Neural crest cell (in vitro differentiated cells): ENCODE measurements at regions not wholly inside any gene's neighbourhood (a gene's known extent, or its start where the extent isn't known, plus 50 kb on each side); places are given as distances from the start of the nearest gene placed in this dataset.

Experiments
- DNase-seq: peaks from one replicate; pipeline ENCODE4 v3.0.0; 2021; ENCODE audit warnings: low read depth, mixed read lengths, low spot score
- H3K27ac Mint-ChIP-seq: one replicate; pipeline ENCODE4 v1.8.0; 2021; ENCODE audit warnings: mild to moderate bottlenecking, mixed read lengths; ENCODE audit not compliant: unreplicated experiment
- H3K27me3 Mint-ChIP-seq: 2 replicates; pipeline ENCODE4 v1.8.0; 2021; ENCODE audit warnings: low read depth, mild to moderate bottlenecking, mixed read lengths
- H3K36me3 Mint-ChIP-seq: 2 replicates; pipeline ENCODE4 v1.8.0; 2021; ENCODE audit warnings: low read depth, mild to moderate bottlenecking, mixed read lengths
- H3K4me1 Mint-ChIP-seq: 2 replicates; pipeline ENCODE4 v1.8.0; 2021; ENCODE audit warnings: mixed read lengths
- H3K4me3 Mint-ChIP-seq: one replicate; pipeline ENCODE4 v1.8.0; 2021; ENCODE audit warnings: mild to moderate bottlenecking, mixed read lengths
- H3K9me3 Mint-ChIP-seq: 2 replicates; pipeline ENCODE4 v1.8.0; 2021; ENCODE audit warnings: mixed read lengths
- TF ChIP-seq, protein P1 (sequence below): fragments of 200-600 bp; sonication (generic); conservative IDR thresholded peaks from 2 replicates; pipeline ENCODE4 v1.5.0; 2021; ENCODE audit warnings: antibody characterized with exemption, mild to moderate bottlenecking

DNA sequence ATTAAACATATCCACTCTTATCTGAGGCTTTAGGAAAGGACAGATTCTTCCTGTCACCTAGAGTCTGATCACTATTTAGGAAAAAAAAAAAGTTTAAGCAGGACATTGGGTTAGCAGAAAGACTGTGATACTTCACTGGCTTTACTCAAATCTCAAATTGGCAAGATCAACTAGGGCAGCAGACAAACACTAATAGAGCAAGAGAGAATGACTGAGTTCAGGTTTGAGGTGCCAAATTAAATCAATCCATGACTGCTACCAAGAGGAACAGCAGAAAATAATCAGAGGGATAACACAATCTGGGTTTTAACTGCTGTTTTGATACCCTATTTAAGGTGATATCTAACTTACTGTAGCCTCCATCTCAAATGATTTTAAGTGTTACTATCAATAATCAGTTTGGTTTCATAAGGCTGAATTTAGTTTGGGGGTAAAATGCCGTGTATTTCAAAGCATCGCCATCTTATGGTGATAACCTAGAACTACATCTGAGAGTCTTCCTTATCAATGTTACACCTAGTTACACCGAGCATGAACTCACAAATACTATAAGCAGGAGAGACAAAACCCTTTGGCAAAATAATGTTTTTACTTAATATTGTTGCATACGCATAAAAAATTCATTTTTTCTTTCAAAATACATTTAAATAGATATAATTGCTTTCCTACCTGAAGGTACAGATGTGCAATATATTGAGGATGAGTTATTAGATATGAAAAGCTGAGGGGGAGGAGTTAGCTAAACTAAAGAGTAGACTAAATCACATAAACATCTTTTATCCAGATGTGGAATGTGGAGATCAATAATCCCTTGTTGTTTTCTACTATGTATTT, 286.4 kb upstream of the CDH12 start:
- H3K27ac Mint-ChIP-seq = no peak overlapping the region
- no peak overlapping the region for H3K4me3 Mint-ChIP-seq
- H3K36me3 Mint-ChIP-seq = no peaks in the 10 kb centered on the region
- peaks cover 3% of the 10 kb centered on the region for H3K9me3 Mint-ChIP-seq
- H3K27me3 Mint-ChIP-seq = no peaks in the 10 kb centered on the region
- no peak for DNase-seq
- no peaks in the 10 kb centered on the region for H3K4me1 Mint-ChIP-seq
- TF ChIP-seq, protein P1, sequence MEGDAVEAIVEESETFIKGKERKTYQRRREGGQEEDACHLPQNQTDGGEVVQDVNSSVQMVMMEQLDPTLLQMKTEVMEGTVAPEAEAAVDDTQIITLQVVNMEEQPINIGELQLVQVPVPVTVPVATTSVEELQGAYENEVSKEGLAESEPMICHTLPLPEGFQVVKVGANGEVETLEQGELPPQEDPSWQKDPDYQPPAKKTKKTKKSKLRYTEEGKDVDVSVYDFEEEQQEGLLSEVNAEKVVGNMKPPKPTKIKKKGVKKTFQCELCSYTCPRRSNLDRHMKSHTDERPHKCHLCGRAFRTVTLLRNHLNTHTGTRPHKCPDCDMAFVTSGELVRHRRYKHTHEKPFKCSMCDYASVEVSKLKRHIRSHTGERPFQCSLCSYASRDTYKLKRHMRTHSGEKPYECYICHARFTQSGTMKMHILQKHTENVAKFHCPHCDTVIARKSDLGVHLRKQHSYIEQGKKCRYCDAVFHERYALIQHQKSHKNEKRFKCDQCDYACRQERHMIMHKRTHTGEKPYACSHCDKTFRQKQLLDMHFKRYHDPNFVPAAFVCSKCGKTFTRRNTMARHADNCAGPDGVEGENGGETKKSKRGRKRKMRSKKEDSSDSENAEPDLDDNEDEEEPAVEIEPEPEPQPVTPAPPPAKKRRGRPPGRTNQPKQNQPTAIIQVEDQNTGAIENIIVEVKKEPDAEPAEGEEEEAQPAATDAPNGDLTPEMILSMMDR = peak; percentile 70

DNA sequence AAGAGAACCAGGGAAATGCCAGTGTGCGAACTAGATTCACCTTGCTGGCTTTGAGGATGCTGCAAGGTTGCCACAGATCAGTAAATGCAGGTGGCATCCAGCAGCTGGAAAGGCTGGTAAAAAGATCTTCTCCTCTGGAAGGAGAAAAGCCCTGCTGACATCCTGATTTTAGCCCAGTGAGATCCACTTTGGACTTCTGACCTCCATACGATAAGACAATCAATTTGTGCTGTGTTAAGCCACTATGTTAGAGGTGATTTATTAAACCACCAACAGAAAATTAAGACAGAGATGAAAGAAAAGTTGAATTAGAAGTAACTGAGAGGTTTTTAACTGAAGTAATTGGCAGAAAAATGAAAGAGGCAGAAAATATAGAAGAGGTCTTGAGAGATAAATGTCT, 283.8 kb upstream of the CDH12 start:
- no peak overlapping the region for H3K4me3 Mint-ChIP-seq
- H3K27ac Mint-ChIP-seq = no peak overlapping the region
- no peaks in the 10 kb centered on the region for H3K27me3 Mint-ChIP-seq
- H3K9me3 Mint-ChIP-seq = no peaks in the 10 kb centered on the region
- H3K36me3 Mint-ChIP-seq = no peaks in the 10 kb centered on the region
- no peak for DNase-seq
- no peaks in the 10 kb centered on the region for H3K4me1 Mint-ChIP-seq
- TF ChIP-seq, protein P1 = no peak

DNA sequence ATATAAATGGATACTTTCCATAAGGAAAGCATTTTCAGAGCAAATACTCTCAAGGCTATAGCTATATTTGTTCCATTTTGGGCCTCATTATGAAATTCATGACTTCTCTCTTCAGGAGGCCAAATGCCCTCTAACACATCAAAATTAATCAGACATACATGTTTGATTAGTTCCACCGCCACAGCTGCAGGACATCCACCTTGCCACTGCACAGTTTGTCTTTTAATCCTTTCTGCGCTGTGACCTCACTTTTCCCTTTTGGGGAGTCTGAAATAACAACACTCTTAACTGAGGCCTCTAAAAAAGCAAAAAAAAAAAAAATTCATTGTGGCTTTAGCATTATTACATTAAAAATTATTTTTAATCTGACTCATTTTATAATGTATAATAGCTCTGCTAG, 279.1 kb upstream of the CDH12 start:
- Mint-ChIP-seq H3K9me3 (peaks cover 4% of the 10 kb centered on the region), H3K27me3 (no peaks in the 10 kb centered on the region), H3K4me1 (no peaks in the 10 kb centered on the region), H3K36me3 (no peaks in the 10 kb centered on the region), H3K27ac (no peak overlapping the region), H3K4me3 (no peak overlapping the region)
- TF ChIP-seq, protein P1 = no peak
- DNase-seq = no peak

DNA sequence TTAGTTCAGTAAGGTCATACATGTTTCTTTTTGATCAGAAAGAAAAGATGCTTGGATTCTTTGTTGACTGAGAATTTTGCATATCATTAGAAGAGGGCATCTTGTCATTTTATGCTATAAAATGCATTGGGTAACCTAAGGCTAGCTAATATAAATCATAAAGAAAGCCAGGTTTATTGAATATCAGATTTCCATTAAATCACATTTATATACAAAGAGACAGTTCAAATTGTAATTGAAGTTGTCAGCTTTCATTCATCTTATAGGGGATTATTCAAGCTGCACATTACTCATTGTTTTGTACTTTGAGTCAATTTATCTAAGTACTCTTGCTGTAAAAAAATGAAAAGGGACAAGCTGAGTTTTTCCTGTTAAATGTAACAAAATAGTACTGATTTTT, 259.1 kb upstream of the CDH12 start:
- no peaks in the 10 kb centered on the region for H3K9me3 Mint-ChIP-seq
- no peak overlapping the region for H3K4me3 Mint-ChIP-seq
- no peaks in the 10 kb centered on the region for H3K4me1 Mint-ChIP-seq
- no peak overlapping the region for H3K27ac Mint-ChIP-seq
- no peak for DNase-seq
- TF ChIP-seq, protein P1 = no peak
- no peaks in the 10 kb centered on the region for H3K36me3 Mint-ChIP-seq
- peaks cover 3% of the 10 kb centered on the region for H3K27me3 Mint-ChIP-seq

DNA sequence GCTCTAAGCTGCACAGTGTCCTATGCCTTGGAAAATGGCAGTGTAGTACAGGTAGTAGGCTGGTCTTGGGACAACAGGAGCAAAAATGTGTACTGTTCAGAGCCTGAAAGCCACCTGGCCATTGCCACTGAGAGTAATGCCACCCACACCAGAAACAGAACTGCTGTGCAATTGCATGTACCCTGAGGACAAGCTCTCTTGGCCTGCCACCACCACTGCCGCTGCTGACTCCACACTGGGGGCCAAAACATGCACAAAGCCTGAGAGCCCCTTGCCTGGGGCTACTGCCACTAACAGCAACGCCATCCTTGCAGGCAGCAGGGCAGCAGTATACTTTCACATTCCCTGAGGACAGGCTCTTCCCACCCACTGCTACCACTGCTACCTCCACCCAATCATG, 251.9 kb upstream of the CDH12 start:
- Mint-ChIP-seq H3K27me3 (no peaks in the 10 kb centered on the region), H3K4me1 (no peaks in the 10 kb centered on the region), H3K27ac (no peak overlapping the region), H3K4me3 (no peak overlapping the region), H3K36me3 (no peaks in the 10 kb centered on the region), H3K9me3 (peaks cover 8% of the 10 kb centered on the region)
- DNase-seq = no peak
- TF ChIP-seq, protein P1 = no peak
